Calu3 (cell line): ENCODE measurements at regions not wholly inside any gene's neighbourhood (a gene's known extent, or its start where the extent isn't known, plus 50 kb on each side); places are given as distances from the start of the nearest gene placed in this dataset.

Source experiments
- BruUV-seq: library from RNA; stranded (reverse); fragments of 400-500 nt; replicated peaks from 2 replicates; lab custom pipeline; 2021; lab: Mats Ljungman, UMichigan
- CTCF ChIA-PET: fragments of 300-600 bp; sonication (Branson Sonifier 250); formaldehyde crosslinking; loops from one replicate; lab custom pipeline; 2022; ENCODE audit warnings: antibody characterized with exemption; lab: Charles Lee
- DNase-seq: peaks from one replicate; pipeline ENCODE4 v3.0.0; 2022
- H3K27ac Mint-ChIP-seq: one replicate; pipeline ENCODE4 v1.8.0; 2022; ENCODE audit warnings: mixed read lengths; ENCODE audit not compliant: unreplicated experiment
- H3K27me3 Mint-ChIP-seq: one replicate; pipeline ENCODE4 v1.8.0; 2022; ENCODE audit warnings: mixed read lengths; ENCODE audit not compliant: unreplicated experiment
- H3K36me3 Mint-ChIP-seq: one replicate; pipeline ENCODE4 v1.8.0; 2022; ENCODE audit warnings: mild to moderate bottlenecking, moderate library complexity, mixed read lengths; ENCODE audit not compliant: insufficient read depth, unreplicated experiment
- H3K4me1 Mint-ChIP-seq: one replicate; pipeline ENCODE4 v1.8.0; 2022; ENCODE audit warnings: mild to moderate bottlenecking, low read depth, mixed read lengths; ENCODE audit not compliant: unreplicated experiment
- H3K4me3 Mint-ChIP-seq: one replicate; pipeline ENCODE4 v1.8.0; 2022; ENCODE audit warnings: mild to moderate bottlenecking, low read depth, moderate library complexity, mixed read lengths; ENCODE audit not compliant: unreplicated experiment
- H3K9me3 Mint-ChIP-seq: one replicate; pipeline ENCODE4 v1.8.0; 2022; ENCODE audit warnings: low read depth, mixed read lengths; ENCODE audit not compliant: unreplicated experiment
- intact Hi-C: fragments of 100-400 bp; cut with micrococcal nuclease; formaldehyde crosslinking; loops from one replicate; pipeline ENCODE4 v1.10.0; 2022; ENCODE audit not compliant: unreplicated experiment
- TF ChIP-seq, protein P1 (sequence below): fragments of 200-600 bp; IDR thresholded peaks from one replicate; pipeline ENCODE4 v1.8.0; 2022; ENCODE audit warnings: antibody characterized with exemption; ENCODE audit not compliant: unreplicated experiment

DNA sequence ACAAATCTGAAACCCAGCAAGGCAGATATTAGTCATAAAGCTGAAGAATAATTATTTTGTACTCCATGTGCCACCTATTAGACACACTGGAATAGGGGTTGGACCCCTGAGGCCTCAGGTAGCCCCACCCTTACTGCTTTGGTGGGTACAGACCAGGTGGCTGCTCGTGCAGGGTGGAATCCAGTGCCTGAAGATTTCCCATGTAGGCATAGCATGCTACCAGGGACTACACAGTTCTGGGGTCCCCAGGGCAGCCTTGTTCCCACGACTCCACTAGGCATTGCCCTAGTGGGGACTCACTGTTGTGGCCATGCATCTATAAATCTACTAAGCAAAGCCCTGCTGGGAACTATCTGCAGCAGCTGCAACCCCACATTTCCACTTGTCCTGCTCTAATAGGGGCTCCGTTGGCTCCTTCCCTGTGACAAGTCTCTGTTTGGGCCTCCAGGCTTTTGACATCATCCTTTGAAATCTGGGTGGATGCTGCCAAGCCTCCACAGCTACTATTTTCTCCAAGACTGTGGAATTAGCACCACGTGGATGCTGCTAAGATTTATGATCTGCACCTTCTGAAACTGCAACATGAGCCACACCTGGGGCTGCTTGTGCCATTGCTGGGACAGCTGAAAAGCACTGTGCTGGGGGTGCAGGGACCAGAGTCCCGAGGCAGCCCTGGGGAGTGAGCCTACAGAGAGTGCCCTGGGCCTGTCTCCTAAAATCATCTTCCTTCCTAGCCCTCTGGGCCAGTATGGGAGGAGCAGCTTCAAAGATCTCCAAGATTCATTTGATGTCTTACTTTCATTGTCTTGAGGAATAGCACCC, 303.8 kb downstream of the FSIP2 start:
- no peak for DNase-seq
- Mint-ChIP-seq H3K27me3 (no peaks in the 10 kb centered on the region), H3K36me3 (no peaks in the 10 kb centered on the region), H3K4me3 (no peak overlapping the region), H3K27ac (no peak overlapping the region), H3K4me1 (no peaks in the 10 kb centered on the region), H3K9me3 (no peaks in the 10 kb centered on the region)
- intact Hi-C loops, result no loop called here
- BruUV-seq, result no TSS peak
- CTCF ChIA-PET, result no interaction called here
- TF ChIP-seq, protein P1, sequence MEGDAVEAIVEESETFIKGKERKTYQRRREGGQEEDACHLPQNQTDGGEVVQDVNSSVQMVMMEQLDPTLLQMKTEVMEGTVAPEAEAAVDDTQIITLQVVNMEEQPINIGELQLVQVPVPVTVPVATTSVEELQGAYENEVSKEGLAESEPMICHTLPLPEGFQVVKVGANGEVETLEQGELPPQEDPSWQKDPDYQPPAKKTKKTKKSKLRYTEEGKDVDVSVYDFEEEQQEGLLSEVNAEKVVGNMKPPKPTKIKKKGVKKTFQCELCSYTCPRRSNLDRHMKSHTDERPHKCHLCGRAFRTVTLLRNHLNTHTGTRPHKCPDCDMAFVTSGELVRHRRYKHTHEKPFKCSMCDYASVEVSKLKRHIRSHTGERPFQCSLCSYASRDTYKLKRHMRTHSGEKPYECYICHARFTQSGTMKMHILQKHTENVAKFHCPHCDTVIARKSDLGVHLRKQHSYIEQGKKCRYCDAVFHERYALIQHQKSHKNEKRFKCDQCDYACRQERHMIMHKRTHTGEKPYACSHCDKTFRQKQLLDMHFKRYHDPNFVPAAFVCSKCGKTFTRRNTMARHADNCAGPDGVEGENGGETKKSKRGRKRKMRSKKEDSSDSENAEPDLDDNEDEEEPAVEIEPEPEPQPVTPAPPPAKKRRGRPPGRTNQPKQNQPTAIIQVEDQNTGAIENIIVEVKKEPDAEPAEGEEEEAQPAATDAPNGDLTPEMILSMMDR, result no peak

DNA sequence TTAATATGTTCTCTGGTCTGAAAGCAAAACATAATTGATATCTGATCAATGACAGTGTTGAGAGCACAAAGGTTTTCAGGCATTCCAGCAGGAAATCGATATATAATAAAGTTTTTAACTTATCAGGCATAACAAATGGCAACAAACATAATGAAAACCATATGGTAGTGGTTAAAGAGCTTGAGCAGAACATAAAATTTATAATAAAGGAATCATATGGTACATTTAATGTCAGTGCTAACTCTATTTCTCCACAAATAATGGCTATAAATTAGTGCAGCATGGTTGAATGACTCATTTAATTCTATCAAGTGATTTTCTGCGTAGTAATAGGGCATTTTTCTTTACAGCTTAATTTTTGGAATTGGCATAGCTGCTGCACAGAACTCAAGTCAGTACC, 306.2 kb downstream of the FSIP2 start:
- CTCF ChIA-PET, result no interaction called here
- intact Hi-C loops, result no loop called here
- Mint-ChIP-seq H3K27me3 (no peaks in the 10 kb centered on the region), H3K27ac (no peak overlapping the region), H3K9me3 (no peaks in the 10 kb centered on the region), H3K4me3 (no peak overlapping the region), H3K4me1 (no peaks in the 10 kb centered on the region), H3K36me3 (no peaks in the 10 kb centered on the region)
- DNase-seq, result no peak
- BruUV-seq, result no TSS peak
- TF ChIP-seq, protein P1, result no peak

DNA sequence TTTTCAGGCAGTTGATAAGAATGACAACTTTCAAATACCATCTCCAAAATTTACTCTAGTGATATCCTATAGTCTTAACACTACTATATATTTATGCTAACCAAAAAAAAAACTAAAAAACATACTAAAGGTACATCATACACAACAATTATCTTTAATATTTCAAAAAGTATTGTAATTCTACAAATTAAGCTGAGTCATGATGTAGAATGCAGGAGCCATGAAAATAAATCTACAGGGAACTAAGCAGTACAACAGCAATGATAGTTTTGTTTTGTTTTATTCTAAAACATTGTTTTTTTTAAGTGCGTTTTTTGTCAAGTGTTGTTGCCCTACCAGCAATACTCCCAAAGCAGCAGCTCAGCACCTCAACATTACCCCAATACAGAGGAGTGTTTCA, 314.3 kb downstream of the FSIP2 start:
- no peak for DNase-seq
- no peaks in the 10 kb centered on the region for H3K4me1 Mint-ChIP-seq
- CTCF ChIA-PET, result no interaction called here
- H3K9me3 Mint-ChIP-seq, result no peaks in the 10 kb centered on the region
- TF ChIP-seq, protein P1, result no peak
- no TSS peak for BruUV-seq
- H3K4me3 Mint-ChIP-seq, result no peak overlapping the region
- H3K27ac Mint-ChIP-seq, result no peak overlapping the region
- H3K36me3 Mint-ChIP-seq, result no peaks in the 10 kb centered on the region
- H3K27me3 Mint-ChIP-seq, result no peaks in the 10 kb centered on the region
- intact Hi-C loops, result no loop called here

DNA sequence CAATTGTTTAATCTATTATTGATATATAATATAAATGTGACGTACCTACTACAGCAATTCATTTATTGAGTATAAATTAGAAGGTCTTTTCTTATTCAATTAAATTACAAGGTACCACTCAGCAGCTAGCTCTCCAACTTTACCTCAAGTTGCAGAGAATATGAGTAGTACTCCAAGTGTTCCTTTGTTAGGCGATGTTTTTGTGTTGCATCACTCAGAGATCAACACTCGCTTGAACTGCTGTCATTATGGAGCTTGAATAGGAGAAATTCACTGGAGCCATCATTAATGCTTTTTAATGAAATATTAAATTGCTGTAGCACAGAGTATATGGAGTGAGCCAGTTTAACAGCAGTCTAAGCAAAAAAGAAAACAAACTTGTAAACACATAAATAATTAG, 320.0 kb downstream of the FSIP2 start:
- Mint-ChIP-seq H3K27ac (no peak overlapping the region), H3K9me3 (no peaks in the 10 kb centered on the region), H3K36me3 (no peaks in the 10 kb centered on the region), H3K4me3 (no peak overlapping the region), H3K4me1 (no peaks in the 10 kb centered on the region), H3K27me3 (no peaks in the 10 kb centered on the region)
- BruUV-seq, result no TSS peak
- TF ChIP-seq, protein P1, result no peak
- intact Hi-C loops, result no loop called here
- DNase-seq, result no peak
- CTCF ChIA-PET, result no interaction called here
